MCF 10A (cell line): ENCODE measurements at regions not wholly inside any gene's neighbourhood (a gene's known extent, or its start where the extent isn't known, plus 50 kb on each side); places are given as distances from the start of the nearest gene placed in this dataset.

ENCODE experiments used
- BruUV-seq: library from RNA; stranded (reverse); fragments of 400-500 nt; replicated peaks from 2 replicates; lab custom pipeline; 2021; lab: Mats Ljungman, UMichigan
- CTCF ChIA-PET: fragments of 300-600 bp; sonication (Branson Sonifier 250); formaldehyde crosslinking; extraction: SDS; loops from one replicate; lab custom pipeline; 2021; ENCODE audit warnings: antibody characterized with exemption, inconsistent platforms; lab: Yijun Ruan, JAX
- POLR2A ChIA-PET: fragments of 300-600, 350-650 bp; sonication (Branson Sonifier 250); formaldehyde crosslinking; extraction: SDS; loops from one replicate; lab custom pipeline; 2020; ENCODE audit warnings: antibody characterized with exemption, inconsistent platforms; lab: Yijun Ruan, JAX
- DNase-seq: peaks from one replicate; pipeline ENCODE4 v3.0.0-alpha.2; 2018; ENCODE audit not compliant: unreplicated experiment
- H3K27ac Mint-ChIP-seq: one replicate; pipeline ENCODE4 v1.8.0; 2022; ENCODE audit warnings: mild to moderate bottlenecking, low read depth, mixed read lengths; ENCODE audit not compliant: unreplicated experiment
- H3K27me3 Mint-ChIP-seq: one replicate; pipeline ENCODE4 v1.8.0; 2022; ENCODE audit warnings: mixed read lengths; ENCODE audit not compliant: insufficient read depth, unreplicated experiment
- H3K36me3 Mint-ChIP-seq: one replicate; pipeline ENCODE4 v1.8.0; 2022; ENCODE audit warnings: mild to moderate bottlenecking, moderate library complexity, mixed read lengths; ENCODE audit not compliant: insufficient read depth, unreplicated experiment
- H3K4me1 Mint-ChIP-seq: one replicate; pipeline ENCODE4 v1.8.0; 2022; ENCODE audit warnings: mixed read lengths; ENCODE audit not compliant: insufficient read depth, unreplicated experiment
- H3K4me3 Mint-ChIP-seq: one replicate; pipeline ENCODE4 v1.8.0; 2022; ENCODE audit warnings: mild to moderate bottlenecking, moderate library complexity, mixed read lengths; ENCODE audit not compliant: unreplicated experiment
- H3K9me3 Mint-ChIP-seq: one replicate; pipeline ENCODE4 v1.8.0; 2022; ENCODE audit warnings: mixed read lengths; ENCODE audit not compliant: unreplicated experiment
- intact Hi-C: fragments of 100-400 bp; cut with micrococcal nuclease; formaldehyde crosslinking; loops from 2 replicates; pipeline ENCODE4 v1.14.1; 2022
- TF ChIP-seq, protein P1 (sequence below): fragments of 200-600 bp; IDR thresholded peaks from one replicate; pipeline ENCODE4 v1.8.0; 2022; ENCODE audit warnings: antibody characterized with exemption, mild to moderate bottlenecking; ENCODE audit not compliant: unreplicated experiment

DNA sequence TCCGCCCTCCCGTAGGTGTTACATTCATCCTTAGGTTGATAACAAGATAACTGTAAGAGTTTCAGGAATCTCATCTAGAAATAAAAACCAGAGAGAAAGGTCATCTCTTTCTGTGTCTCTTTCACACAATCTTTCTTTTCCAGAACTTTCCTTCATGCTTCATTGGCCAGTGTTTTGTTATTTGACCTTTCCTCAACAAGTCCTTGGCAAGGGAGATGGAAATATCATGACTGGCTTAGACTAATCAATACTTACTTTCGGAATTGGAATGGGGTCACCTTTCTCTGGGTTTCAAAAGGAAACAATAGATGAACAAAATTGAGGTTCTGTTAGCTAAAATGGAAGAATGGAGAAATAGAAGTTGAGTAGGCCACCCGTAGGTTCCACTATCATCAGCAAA lies 72.9 kb upstream of the PPP2R5A start:
- TF ChIP-seq, protein P1, sequence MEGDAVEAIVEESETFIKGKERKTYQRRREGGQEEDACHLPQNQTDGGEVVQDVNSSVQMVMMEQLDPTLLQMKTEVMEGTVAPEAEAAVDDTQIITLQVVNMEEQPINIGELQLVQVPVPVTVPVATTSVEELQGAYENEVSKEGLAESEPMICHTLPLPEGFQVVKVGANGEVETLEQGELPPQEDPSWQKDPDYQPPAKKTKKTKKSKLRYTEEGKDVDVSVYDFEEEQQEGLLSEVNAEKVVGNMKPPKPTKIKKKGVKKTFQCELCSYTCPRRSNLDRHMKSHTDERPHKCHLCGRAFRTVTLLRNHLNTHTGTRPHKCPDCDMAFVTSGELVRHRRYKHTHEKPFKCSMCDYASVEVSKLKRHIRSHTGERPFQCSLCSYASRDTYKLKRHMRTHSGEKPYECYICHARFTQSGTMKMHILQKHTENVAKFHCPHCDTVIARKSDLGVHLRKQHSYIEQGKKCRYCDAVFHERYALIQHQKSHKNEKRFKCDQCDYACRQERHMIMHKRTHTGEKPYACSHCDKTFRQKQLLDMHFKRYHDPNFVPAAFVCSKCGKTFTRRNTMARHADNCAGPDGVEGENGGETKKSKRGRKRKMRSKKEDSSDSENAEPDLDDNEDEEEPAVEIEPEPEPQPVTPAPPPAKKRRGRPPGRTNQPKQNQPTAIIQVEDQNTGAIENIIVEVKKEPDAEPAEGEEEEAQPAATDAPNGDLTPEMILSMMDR: no peak
- H3K4me3 Mint-ChIP-seq: no peak overlapping the region
- ChIA-PET CTCF (interaction anchor here (0.6 kb wide), 1 partner anchor 169 kb away, joined by 6 read pairs; no protein-coding TSS in a partner anchor), POLR2A (no interaction called here)
- H3K27ac Mint-ChIP-seq: no peak overlapping the region
- no peaks in the 10 kb centered on the region for H3K36me3 Mint-ChIP-seq
- no peaks in the 10 kb centered on the region for H3K4me1 Mint-ChIP-seq
- BruUV-seq: no TSS peak
- no peaks in the 10 kb centered on the region for H3K27me3 Mint-ChIP-seq
- intact Hi-C loops: no loop called here
- H3K9me3 Mint-ChIP-seq: no peaks in the 10 kb centered on the region
- DNase-seq: no peak

DNA sequence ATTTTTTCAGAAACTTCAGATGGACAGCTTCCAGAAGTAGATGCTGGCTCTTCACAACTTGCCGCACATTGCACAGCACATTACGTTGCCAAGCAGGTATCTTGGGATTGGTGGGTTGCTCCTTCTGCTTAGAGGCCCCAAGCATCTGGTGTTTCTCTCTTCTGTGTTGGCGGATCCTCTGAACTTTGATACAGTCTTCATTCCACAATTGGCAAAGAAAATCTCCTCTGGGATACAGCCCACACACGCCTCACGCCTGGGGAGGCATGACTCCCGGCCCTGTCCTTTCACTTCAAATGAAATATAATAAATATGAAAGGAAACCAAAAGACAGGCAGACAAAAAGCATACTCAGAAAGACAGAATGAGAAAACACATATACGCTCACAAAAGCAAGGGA lies 72.3 kb upstream of the PPP2R5A start:
- Mint-ChIP-seq H3K27ac (no peak overlapping the region), H3K9me3 (no peaks in the 10 kb centered on the region), H3K4me1 (no peaks in the 10 kb centered on the region), H3K4me3 (no peak overlapping the region), H3K36me3 (no peaks in the 10 kb centered on the region), H3K27me3 (no peaks in the 10 kb centered on the region)
- TF ChIP-seq, protein P1: no peak
- ChIA-PET CTCF (interaction anchor here (0.6 to 0.7 kb wide), 3 partner anchors 29 to 621 kb away, joined by 3 to 6 read pairs (median 6); no protein-coding TSS in a partner anchor), POLR2A (no interaction called here)
- no peak for DNase-seq
- intact Hi-C loops: no loop called here
- BruUV-seq: no TSS peak

DNA sequence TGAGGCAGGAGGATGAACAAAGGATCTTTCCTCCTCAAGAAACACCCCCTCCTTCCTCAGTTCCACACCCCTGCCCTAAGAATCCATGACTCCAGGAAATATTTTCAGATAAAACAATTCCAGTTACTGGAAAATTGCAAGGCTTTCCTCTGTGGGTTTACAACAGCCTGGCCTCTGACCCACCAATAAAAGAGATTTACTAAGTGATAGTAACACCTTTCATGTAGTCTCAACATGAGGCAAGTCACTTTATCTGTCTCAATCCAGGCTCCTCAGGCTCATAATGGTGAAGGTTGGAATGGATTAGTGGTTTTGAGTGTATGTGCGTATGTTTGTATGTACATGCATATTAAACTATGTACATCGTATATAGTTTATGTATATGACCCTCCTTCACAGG lies 71.4 kb upstream of the PPP2R5A start:
- no peak for DNase-seq
- intact Hi-C loops: no loop called here
- ChIA-PET POLR2A (no interaction called here), CTCF (interaction anchor here (0.6 to 1.6 kb wide), 6 partner anchors 28 to 620 kb away, joined by 3 to 6 read pairs (median 3); no protein-coding TSS in a partner anchor)
- Mint-ChIP-seq H3K4me3 (no peak overlapping the region), H3K27me3 (no peaks in the 10 kb centered on the region), H3K36me3 (no peaks in the 10 kb centered on the region), H3K9me3 (no peaks in the 10 kb centered on the region), H3K27ac (no peak overlapping the region), H3K4me1 (no peaks in the 10 kb centered on the region)
- BruUV-seq: no TSS peak
- TF ChIP-seq, protein P1: no peak

DNA sequence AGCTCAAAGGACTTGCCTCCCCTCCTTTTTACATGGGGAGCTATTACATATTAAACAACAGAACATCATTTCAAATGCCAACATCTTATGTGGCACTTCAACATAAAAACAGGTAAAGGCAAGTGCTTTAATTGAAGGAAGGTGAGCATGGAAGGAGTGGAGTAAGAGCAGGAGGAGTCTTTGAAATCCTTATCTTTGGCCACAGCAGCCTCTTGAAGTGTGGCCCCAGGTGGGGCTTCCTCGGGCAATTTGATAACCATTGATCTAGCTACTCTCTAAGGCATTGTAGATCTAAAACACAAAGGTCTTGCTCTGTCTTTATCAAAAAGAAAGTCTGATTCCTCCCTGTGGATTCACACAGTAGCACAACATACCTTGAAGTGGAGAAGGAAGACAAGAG lies 70.9 kb upstream of the PPP2R5A start:
- CTCF ChIA-PET: interaction anchor here (0.6 to 1.6 kb wide), 5 partner anchors 13 to 459 kb away, joined by 3 read pairs; no protein-coding TSS in a partner anchor
- Mint-ChIP-seq H3K36me3 (no peaks in the 10 kb centered on the region), H3K4me1 (no peaks in the 10 kb centered on the region), H3K4me3 (no peak overlapping the region), H3K27me3 (no peaks in the 10 kb centered on the region), H3K9me3 (no peaks in the 10 kb centered on the region), H3K27ac (no peak overlapping the region)
- no peak for DNase-seq
- intact Hi-C loops: no loop called here
- POLR2A ChIA-PET: no interaction called here
- TF ChIP-seq, protein P1: no peak
- no TSS peak for BruUV-seq
